Trophoblast cell (in vitro differentiated cells and primary cell): ENCODE measurements at regions not wholly inside any gene's neighbourhood (a gene's known extent, or its start where the extent isn't known, plus 50 kb on each side); places are given as distances from the start of the nearest gene placed in this dataset.

Source experiments
- DNase-seq, 2 donors: peaks; one replicate each; pipeline ENCODE4 v3.0.0-alpha.2; 2016
- H2AFZ ChIP-seq: 2 replicates; pipeline ENCODE4 v1.6.1; 2013; ENCODE audit warnings: low read length, moderate library complexity, mild to moderate bottlenecking; ENCODE audit not compliant: insufficient read depth, poor library complexity
- H2AK5ac ChIP-seq: 2 replicates; pipeline ENCODE4 v1.6.1; 2013; ENCODE audit warnings: mild to moderate bottlenecking, low read length
- H2BK120ac ChIP-seq: 2 replicates; pipeline ENCODE4 v1.6.1; 2013; ENCODE audit warnings: low read length, mild to moderate bottlenecking, moderate library complexity; ENCODE audit not compliant: insufficient read depth, poor library complexity
- H2BK12ac ChIP-seq: 2 replicates; pipeline ENCODE4 v1.6.1; 2013; ENCODE audit warnings: mild to moderate bottlenecking, low read length, moderate library complexity
- H2BK5ac ChIP-seq: 2 replicates; pipeline ENCODE4 v1.6.1; 2013; ENCODE audit warnings: low read length, low read depth, moderate library complexity, mild to moderate bottlenecking; ENCODE audit not compliant: poor library complexity
- H3K14ac ChIP-seq: 2 replicates; pipeline ENCODE4 v1.6.1; 2013; ENCODE audit warnings: mild to moderate bottlenecking, low read length
- H3K18ac ChIP-seq: 2 replicates; pipeline ENCODE4 v1.6.1; 2013; ENCODE audit warnings: mild to moderate bottlenecking, low read length
- H3K23ac ChIP-seq: 2 replicates; pipeline ENCODE4 v1.6.1; 2013; ENCODE audit warnings: low read length
- H3K27ac ChIP-seq: 2 replicates; pipeline ENCODE4 v1.5.1; 2013; ENCODE audit warnings: low read depth, mild to moderate bottlenecking, inconsistent platforms, low read length, moderate library complexity
- H3K27me3 ChIP-seq: 2 replicates; pipeline ENCODE4 v1.6.1; 2013; ENCODE audit warnings: inconsistent platforms, mild to moderate bottlenecking, low read length, moderate library complexity; ENCODE audit not compliant: insufficient read depth
- H3K36me3 ChIP-seq, 2 experiments: 1 replicate in 1 of 2; 2 replicates in 1 of 2; pipeline ENCODE4 v1.6.1; 2013; ENCODE audit warnings: low read length in 2 of 2, mild to moderate bottlenecking in 2 of 2, moderate library complexity in 1 of 2; ENCODE audit not compliant: insufficient read depth in 2 of 2, control insufficient read depth in 1 of 2
- H3K4ac ChIP-seq: 2 replicates; pipeline ENCODE4 v1.6.1; 2013; ENCODE audit warnings: low read depth, mild to moderate bottlenecking, low read length, moderate library complexity
- H3K4me1 ChIP-seq, 2 experiments: 1 replicate in 1 of 2; 2 replicates in 1 of 2; pipeline ENCODE4 v1.6.1; 2013; ENCODE audit warnings: low read length in 2 of 2, mild to moderate bottlenecking in 2 of 2, moderate library complexity in 1 of 2; ENCODE audit not compliant: insufficient read depth in 2 of 2, control insufficient read depth in 1 of 2
- H3K4me2 ChIP-seq: 2 replicates; pipeline ENCODE4 v1.6.1; 2013; ENCODE audit warnings: inconsistent platforms, mild to moderate bottlenecking, low read length, moderate library complexity
- H3K4me3 ChIP-seq: 2 replicates; pipeline ENCODE4 v1.5.1; 2013; ENCODE audit warnings: mild to moderate bottlenecking, low read depth, low read length, inconsistent platforms
- H3K79me1 ChIP-seq: one replicate; pipeline ENCODE4 v1.6.1; 2013; ENCODE audit warnings: low read length
- H3K79me2 ChIP-seq: 2 replicates; pipeline ENCODE4 v1.6.1; 2013; ENCODE audit warnings: low read length, mild to moderate bottlenecking; ENCODE audit not compliant: control insufficient read depth, insufficient read depth, poor library complexity
- H3K9ac ChIP-seq: 2 replicates; pipeline ENCODE4 v1.6.1; 2013; ENCODE audit warnings: mild to moderate bottlenecking, low read length
- H3K9me3 ChIP-seq: 2 replicates; pipeline ENCODE4 v1.6.1; 2013; ENCODE audit warnings: low read depth, mild to moderate bottlenecking, control low read depth, inconsistent platforms, low read length; ENCODE audit not compliant: insufficient read depth
- H4K12ac ChIP-seq: 2 replicates; pipeline ENCODE4 v1.6.1; 2013; ENCODE audit warnings: low read depth, mild to moderate bottlenecking, low read length, moderate library complexity
- H4K8ac ChIP-seq: 2 replicates; pipeline ENCODE4 v1.6.1; 2013; ENCODE audit warnings: low read depth, mild to moderate bottlenecking, low read length, moderate library complexity
- H4K91ac ChIP-seq: one replicate; pipeline ENCODE4 v1.6.1; 2013; ENCODE audit warnings: low read depth, mild to moderate bottlenecking, low read length, moderate library complexity
- WGBS: extraction: QIAGEN DNeasy Blood & Tissue Kit; methylation state at CpG from one replicate; pipeline ENCODE4 v1.1.7; 2013; ENCODE audit warnings: missing lambda C conversion rate; ENCODE audit not compliant: insufficient read length, insufficient coverage; ENCODE audit errors: extremely low coverage; 5-methylcytosine and 5-hydroxymethylcytosine counted together

- DNase-seq, result no peak
- no peak overlapping the region for H2BK120ac ChIP-seq
- no peak overlapping the region for H3K18ac ChIP-seq
- no peak overlapping the region for H3K23ac ChIP-seq
- WGBS, result no CpG with 5 or more reads among the region's 1 CpG
- no peak overlapping the region for H3K14ac ChIP-seq
- H3K27me3 ChIP-seq, result no peaks in the 10 kb centered on the region
- no peaks in the 10 kb centered on the region for H3K9me3 ChIP-seq
- H3K9ac ChIP-seq, result no peak overlapping the region
- no peak overlapping the region for H3K27ac ChIP-seq
- H3K79me1 ChIP-seq, result no peaks in the 10 kb centered on the region
- no peak overlapping the region for H4K91ac ChIP-seq
- no peak overlapping the region for H4K12ac ChIP-seq
- H3K79me2 ChIP-seq, result no peaks in the 10 kb centered on the region
- no peak overlapping the region for H2AK5ac ChIP-seq
- no peak overlapping the region for H4K8ac ChIP-seq
- H3K4me3 ChIP-seq, result no peak overlapping the region
- no peak overlapping the region for H3K4ac ChIP-seq
- H3K4me2 ChIP-seq, result no peak overlapping the region
- no peak overlapping the region for H2AFZ ChIP-seq
- no peak overlapping the region for H2BK12ac ChIP-seq
- H3K36me3 ChIP-seq, result no peaks in the 10 kb centered on the region
- no peaks in the 10 kb centered on the region for H3K4me1 ChIP-seq
- no peak overlapping the region for H2BK5ac ChIP-seq
These were observed 725.5 kb downstream of the TBC1D32 start for GRCh38 chr6:120608826-120609225.

GRCh38 chr6:120606743-120607142, 727.5 kb downstream of the TBC1D32 start:
- no peak overlapping the region for H4K91ac ChIP-seq

GRCh38 chr6:120604510-120604909, 729.8 kb downstream of the TBC1D32 start:
- Histone ChIP-seq H2AK5ac (no peak overlapping the region), H3K4ac (no peak overlapping the region), H3K4me3 (no peak overlapping the region), H3K9ac (no peak overlapping the region), H3K27me3 (no peaks in the 10 kb centered on the region), H3K27ac (no peak overlapping the region), H2BK5ac (no peak overlapping the region), H3K18ac (no peak overlapping the region), H3K79me2 (no peaks in the 10 kb centered on the region), H4K8ac (no peak overlapping the region), H3K4me2 (no peak overlapping the region), H3K23ac (no peak overlapping the region), H3K36me3 (no peaks in the 10 kb centered on the region), H4K12ac (no peak overlapping the region), H3K4me1 (no peaks in the 10 kb centered on the region), H3K14ac (no peak overlapping the region), H4K91ac (no peak overlapping the region), H2BK120ac (no peak overlapping the region), H2AFZ (no peak overlapping the region), H3K9me3 (no peaks in the 10 kb centered on the region), H3K79me1 (no peaks in the 10 kb centered on the region), H2BK12ac (no peak overlapping the region)
- no CpG with 5 or more reads among the region's 1 CpG for WGBS
- DNase-seq, result no peak

More at GRCh38 chr6:120606743-120607142, 727.5 kb downstream of the TBC1D32 start:
- no peak for DNase-seq
- no peak overlapping the region for H2BK12ac ChIP-seq
- no peak overlapping the region for H3K27ac ChIP-seq
- H3K23ac ChIP-seq, result no peak overlapping the region
- H3K4me3 ChIP-seq, result no peak overlapping the region
- no peak overlapping the region for H4K12ac ChIP-seq
- H2BK120ac ChIP-seq, result no peak overlapping the region
- H2BK5ac ChIP-seq, result no peak overlapping the region
- no peak overlapping the region for H4K8ac ChIP-seq
- H3K36me3 ChIP-seq, result no peaks in the 10 kb centered on the region
- WGBS, result no CpG with 5 or more reads among the region's 4 CpGs
- no peaks in the 10 kb centered on the region for H3K9me3 ChIP-seq
- no peak overlapping the region for H3K14ac ChIP-seq
- H3K18ac ChIP-seq, result no peak overlapping the region
- H3K79me2 ChIP-seq, result no peaks in the 10 kb centered on the region
- H2AK5ac ChIP-seq, result no peak overlapping the region
- H3K27me3 ChIP-seq, result no peaks in the 10 kb centered on the region
- no peak overlapping the region for H3K9ac ChIP-seq
- H3K4ac ChIP-seq, result no peak overlapping the region
- no peaks in the 10 kb centered on the region for H3K4me1 ChIP-seq
- no peak overlapping the region for H3K4me2 ChIP-seq
- H3K79me1 ChIP-seq, result no peaks in the 10 kb centered on the region
- no peak overlapping the region for H2AFZ ChIP-seq

- no peak overlapping the region for H2AK5ac ChIP-seq
- no peaks in the 10 kb centered on the region for H3K4me1 ChIP-seq
- H3K4me2 ChIP-seq, result no peak overlapping the region
- no peaks in the 10 kb centered on the region for H3K9me3 ChIP-seq
- H3K4ac ChIP-seq, result no peak overlapping the region
- DNase-seq, result no peak
- H3K27me3 ChIP-seq, result no peaks in the 10 kb centered on the region
- H4K12ac ChIP-seq, result no peak overlapping the region
- WGBS, result no CpG with 5 or more reads among the region's 1 CpG
- no peak overlapping the region for H2BK12ac ChIP-seq
- no peak overlapping the region for H2BK120ac ChIP-seq
- no peak overlapping the region for H2AFZ ChIP-seq
- no peak overlapping the region for H4K8ac ChIP-seq
- H3K23ac ChIP-seq, result no peak overlapping the region
- H3K36me3 ChIP-seq, result no peaks in the 10 kb centered on the region
- no peaks in the 10 kb centered on the region for H3K79me2 ChIP-seq
- no peak overlapping the region for H3K18ac ChIP-seq
- no peak overlapping the region for H3K14ac ChIP-seq
- H3K9ac ChIP-seq, result no peak overlapping the region
- no peak overlapping the region for H4K91ac ChIP-seq
- H3K4me3 ChIP-seq, result no peak overlapping the region
- H3K27ac ChIP-seq, result no peak overlapping the region
- H3K79me1 ChIP-seq, result no peaks in the 10 kb centered on the region
- no peak overlapping the region for H2BK5ac ChIP-seq
These were observed 743.7 kb downstream of the TBC1D32 start for GRCh38 chr6:120590611-120591010.
